ENCODE measurements at regions not wholly inside any gene's neighbourhood (a gene's known extent, or its start where the extent isn't known, plus 50 kb on each side); places are given as distances from the start of the nearest gene placed in this dataset.

- dilution Hi-C loops (cut with HindIII; ENCODE audit: low sequenced_read_pairs, unreplicated experiment) = no loop called here
Observed at GRCh38 chr16:6976716-6977115, 355.9 kb upstream of the RBFOX1 start.

More at GRCh38 chr16:6976716-6977115, 355.9 kb upstream of the RBFOX1 start:
- Histone ChIP-seq H3K18ac (ENCODE audit: low read depth, low read length) (no peak overlapping the region), H3K9ac (ENCODE audit: low read depth, low read length) (no peak overlapping the region), H3K27me3 (ENCODE audit: control insufficient read depth, insufficient read depth, low read length) (no peaks in the 10 kb centered on the region), H4K20me1 (ENCODE audit: insufficient read depth, low read length) (no peaks in the 10 kb centered on the region), H3K36me3 (ENCODE audit: control insufficient read depth, insufficient read depth, low read length) (no peaks in the 10 kb centered on the region), H3K14ac (replicated peaks; ENCODE audit: low read depth, low read length) (no peak overlapping the region), H2BK5ac (ENCODE audit: low read depth, low read length, poor library complexity, severe bottlenecking) (no peak overlapping the region), H3K4me3 (ENCODE audit: insufficient read depth, low read depth, low read length) (no peak overlapping the region), H2BK120ac (ENCODE audit: low read depth, low read length) (no peak overlapping the region), H3K4me1 (ENCODE audit: control insufficient read depth, insufficient read depth, low read length) (no peaks in the 10 kb centered on the region), H3K27ac (ENCODE audit: insufficient read depth, low read length) (no peak overlapping the region), H3K4ac (ENCODE audit: low read depth, low read length) (no peak overlapping the region), H3K9me3 (ENCODE audit: control insufficient read depth, insufficient read depth, low read length) (peaks cover 7% of the 10 kb centered on the region), H4K91ac (ENCODE audit: insufficient read depth, low read depth, low read length) (no peak overlapping the region), H3K9me1 (ENCODE audit: insufficient read depth, low read length) (no peaks in the 10 kb centered on the region), H3K79me1 (ENCODE audit: low read depth in 1 of 2, low read length in 2 of 2) (no peaks in the 10 kb centered on the region), H3K23ac (ENCODE audit: low read depth, low read length) (no peak overlapping the region), H2AK5ac (ENCODE audit: low read depth, low read length) (no peak overlapping the region), H2BK15ac (ENCODE audit: low read depth, low read length) (no peak overlapping the region), H2BK20ac (ENCODE audit: low read depth, low read length) (no peak overlapping the region), H3K56ac (ENCODE audit: extremely low read depth, insufficient read depth, low read length) (no peak overlapping the region), H4K5ac (ENCODE audit: low read depth, low read length) (no peak overlapping the region), H3K4me2 (ENCODE audit: low read depth, low read length) (no peak overlapping the region), H4K8ac (ENCODE audit: low read depth in 2 of 2, low read length in 2 of 2) (no peak overlapping the region), H2AFZ (replicated peaks; ENCODE audit: low read length, poor library complexity) (no peak overlapping the region), H2AK9ac (replicated peaks; ENCODE audit: low read depth, low read length, poor library complexity) (no peak overlapping the region)
- ATAC-seq (ENCODE audit: low read depth) (no peak), DNase-seq (no peak)
- WGBS, 2 experiments (ENCODE audit: extremely low coverage in 2 of 2, insufficient read length in 1 of 2) = no CpG with 5 or more reads among the region's 1 CpG
- BruUV-seq (replicated peaks) = no TSS peak
- intact Hi-C loops (cut with micrococcal nuclease) = no loop called here
- POLR2A ChIA-PET (ENCODE audit: unreplicated experiment) = no interaction called here
- in situ Hi-C loops (cut with MboI; ENCODE audit: low sequenced_read_pairs) = no loop called here
- CTCF ChIA-PET = no interaction called here
- TF ChIP-seq MAFK (IDR thresholded peaks at IDR 0.05; ENCODE audit: low read depth, low read length) = no peak
- TF ChIP-seq CTCF (conservative IDR thresholded peaks at IDR 0.05; ENCODE audit: low read depth, low read length) = no peak
- no peak for TF ChIP-seq RCOR1 (IDR thresholded peaks at IDR 0.05; ENCODE audit: insufficient replicate concordance, low read length)
- no peak for TF ChIP-seq BHLHE40 (IDR thresholded peaks at IDR 0.05; ENCODE audit: low read depth, low read length)
- TF ChIP-seq NFE2L2 (IDR thresholded peaks at IDR 0.05; ENCODE audit: low read depth, low read length) = no peak
- TF ChIP-seq RFX5 (IDR thresholded peaks at IDR 0.05; ENCODE audit: low read depth, low read length) = no peak
- TF ChIP-seq RAD21 (IDR thresholded peaks at IDR 0.05; ENCODE audit: low read length) = no peak
- TF ChIP-seq POLR2A (IDR thresholded peaks at IDR 0.05; ENCODE audit: low read depth, low read length) = no peak
- no peak for TF ChIP-seq CEBPB (IDR thresholded peaks at IDR 0.05; ENCODE audit: low read depth, low read length)
- TF ChIP-seq CHD1 (IDR thresholded peaks at IDR 0.05; ENCODE audit: low read depth, low read length) = no peak
